K562 (cell line): ENCODE measurements at regions not wholly inside any gene's neighbourhood (a gene's known extent, or its start where the extent isn't known, plus 50 kb on each side); places are given as distances from the start of the nearest gene placed in this dataset.

ENCODE experiments used
- ATAC-seq: fragments of 200-7000 bp; cut with Tn5 transposase; 3 replicates; pipeline ENCODE4 v1.9.1; 2020; ENCODE audit warnings: moderate library complexity
- BruUV-seq: library from RNA; stranded (reverse); fragments of 400-500 nt; replicated peaks from 2 replicates; lab custom pipeline; 2021; lab: Mats Ljungman, UMichigan
- CTCF ChIA-PET: fragments of 300-600 bp; formaldehyde crosslinking; extraction: SDS; loops from one replicate; lab custom pipeline; 2021; ENCODE audit warnings: low intra/inter-chr PET ratio; lab: Yijun Ruan, JAX
- POLR2A ChIA-PET: fragments of 300-600, 350-650 bp; sonication (Branson Sonifier 250); formaldehyde crosslinking; extraction: SDS; loops from one replicate; lab custom pipeline; 2021; ENCODE audit warnings: antibody characterized with exemption, inconsistent platforms; lab: Yijun Ruan, JAX
- DNase-seq, 4 experiments: peaks; one replicate each; pipeline versions ENCODE4 v3.0.0 to v3.0.0-alpha.2; 2011 to 2018; ENCODE audit warnings: low spot score in 3 of 4, mixed read lengths in 3 of 4; ENCODE audit errors: extremely low read depth in 1 of 4
- FAIRE-seq: peaks from 2 replicates; lab custom pipeline; 2011; peaks lifted over from hg19 to GRCh38; lab: Jason Lieb, UNC
- H2AFZ ChIP-seq: 2 replicates; pipeline ENCODE4 v1.6.0; 2011; ENCODE audit warnings: low read depth, low read length, control low read depth, inconsistent platforms
- H3K27ac ChIP-seq: fragments of 200-600 bp; 3 replicates; pipeline ENCODE4 v1.8.0; 2011; ENCODE audit warnings: low read depth, mild to moderate bottlenecking, control low read depth, inconsistent platforms, low read length, moderate library complexity, mixed read lengths; ENCODE audit errors: extremely low read depth
- H3K27me3 ChIP-seq, 2 experiments: fragments of 300-600 bp in 1 of 2; 2 replicates in 1 of 2; 3 replicates in 1 of 2; pipeline versions ENCODE4 v1.6.0 to v1.8.0; 2011; ENCODE audit warnings: inconsistent platforms in 2 of 2, low read length in 2 of 2, mild to moderate bottlenecking in 1 of 2, mixed read lengths in 1 of 2, moderate library complexity in 1 of 2; ENCODE audit not compliant: control insufficient read depth in 2 of 2, insufficient read depth in 2 of 2
- H3K36me3 ChIP-seq: fragments of 300-600 bp; 3 replicates; pipeline ENCODE4 v1.8.0; 2011; ENCODE audit warnings: mild to moderate bottlenecking, low read length, inconsistent platforms; ENCODE audit not compliant: control insufficient read depth, insufficient read depth
- H3K4me1 ChIP-seq, 2 experiments: fragments of 200-600 bp in 1 of 2; replicated peaks in 1 of 2; 2 replicates in 1 of 2; 3 replicates in 1 of 2; pipeline versions ENCODE4 v1.5.1 to v1.8.0; 2011; ENCODE audit warnings: inconsistent platforms in 2 of 2, low read length in 2 of 2, mild to moderate bottlenecking in 1 of 2, mixed read lengths in 1 of 2, moderate library complexity in 1 of 2; ENCODE audit not compliant: control insufficient read depth in 2 of 2, insufficient read depth in 2 of 2
- H3K4me2 ChIP-seq: 2 replicates; pipeline ENCODE4 v1.6.1; 2011; ENCODE audit warnings: low read length, control low read depth, inconsistent platforms, mixed read lengths; ENCODE audit not compliant: insufficient read depth
- H3K4me3 ChIP-seq: fragments of 200-600 bp; sonication (generic), shearing (Covaris generic); 2 replicates; pipeline ENCODE4 v1.5.1; 2016; ENCODE audit warnings: control low read depth, inconsistent platforms
- H3K79me2 ChIP-seq: fragments of 200-600 bp; 3 replicates; pipeline ENCODE4 v1.8.0; 2011; ENCODE audit warnings: low read length, inconsistent platforms; ENCODE audit not compliant: control insufficient read depth, insufficient read depth
- H3K9ac ChIP-seq, 2 experiments: 2 replicates each; pipeline versions ENCODE4 v1.6.0 to v1.6.1; 2011; ENCODE audit warnings: low read depth in 2 of 2, low read length in 2 of 2, control low read depth in 1 of 2, inconsistent platforms in 1 of 2, mild to moderate bottlenecking in 1 of 2, mixed read lengths in 1 of 2; ENCODE audit not compliant: insufficient read depth in 1 of 2
- H3K9me1 ChIP-seq: one replicate; pipeline ENCODE4 v1.6.0; 2011; ENCODE audit warnings: inconsistent platforms, mild to moderate bottlenecking, low read length, moderate library complexity; ENCODE audit not compliant: control insufficient read depth, insufficient read depth
- H3K9me3 ChIP-seq: replicated peaks from 2 replicates; pipeline ENCODE4 v1.5.1; 2011; ENCODE audit warnings: low read depth, low read length, inconsistent platforms; ENCODE audit not compliant: control insufficient read depth, insufficient read depth
- H4K20me1 ChIP-seq: replicated peaks from 2 replicates; pipeline ENCODE4 v1.6.1; 2011; ENCODE audit warnings: low read length, inconsistent platforms, mixed read lengths; ENCODE audit not compliant: control insufficient read depth, insufficient read depth
- ARHGAP35 ChIP-seq: fragments of 450-650 bp; IDR thresholded peaks from 2 replicates; pipeline ENCODE4 v1.6.1; 2018; ENCODE audit not compliant: partially characterized antibody
- BRCA1 ChIP-seq, 2 experiments: fragments of 450-650 bp in 1 of 2; sonication (generic) in 1 of 2; formaldehyde crosslinking in 1 of 2; IDR thresholded peaks; 2 replicates each; pipeline versions ENCODE4 v1.5.0 to v1.6.1; 2017 to 2020; ENCODE audit warnings: mild to moderate bottlenecking in 1 of 2, missing genetic modification reagents in 1 of 2
- BRF1 ChIP-seq: IDR thresholded peaks from 3 replicates; pipeline ENCODE4 v1.6.1; 2011; ENCODE audit warnings: borderline replicate concordance, mild to moderate bottlenecking; ENCODE audit not compliant: insufficient read length; ENCODE audit errors: extremely low read depth
- CREBBP ChIP-seq: IDR thresholded peaks from one replicate; pipeline ENCODE4 v1.6.1; 2012; ENCODE audit warnings: low read depth, mild to moderate bottlenecking, control low read depth, inconsistent platforms, low read length
- GTF2A2 ChIP-seq: IDR thresholded peaks from 2 replicates; pipeline ENCODE4 v1.6.1; 2016; ENCODE audit warnings: mild to moderate bottlenecking, missing genetic modification characterization, missing compliant biosample characterization
- MAFG ChIP-seq: fragments of 450-650 bp; conservative IDR thresholded peaks from 2 replicates; pipeline ENCODE4 v1.6.1; 2016; ENCODE audit warnings: missing genetic modification characterization, missing compliant biosample characterization
- MCM7 ChIP-seq, 2 experiments: fragments of 450-650 bp; IDR thresholded peaks; 2 replicates each; pipeline ENCODE4 v1.6.1; 2016 to 2018
- NFIX ChIP-seq: fragments of 250-450 bp; sonication (Bioruptor Pico); IDR thresholded peaks from 2 replicates; pipeline ENCODE4 v1.4.0; 2020; ENCODE audit warnings: low read depth, mild to moderate bottlenecking, moderate library complexity
- NUFIP1 ChIP-seq: fragments of 450-650 bp; IDR thresholded peaks from 2 replicates; pipeline ENCODE4 v1.6.1; 2018; ENCODE audit not compliant: partially characterized antibody
- POLR2H ChIP-seq: IDR thresholded peaks from 2 replicates; pipeline ENCODE4 v1.6.1; 2016; ENCODE audit warnings: missing genetic modification characterization, low read depth, mild to moderate bottlenecking, control low read depth, missing compliant biosample characterization, moderate library complexity
- PTBP1 ChIP-seq: fragments of 200-400 bp; formaldehyde crosslinking; IDR thresholded peaks from 2 replicates; pipeline ENCODE4 v1.6.1; 2017; ENCODE audit warnings: low read depth, low read length
- RBM39 ChIP-seq: fragments of 200-400 bp; formaldehyde crosslinking; optimal IDR thresholded peaks from 2 replicates; pipeline ENCODE3; 2018; ENCODE audit warnings: low read depth, low read length
- ZFP1 ChIP-seq: fragments of 450-650 bp; formaldehyde crosslinking; IDR thresholded peaks from 2 replicates; pipeline ENCODE4 v1.4.0; 2020; ENCODE audit warnings: mild to moderate bottlenecking, mixed read lengths
- ZNF143 ChIP-seq: sonication (generic); formaldehyde crosslinking; IDR thresholded peaks from 2 replicates; pipeline ENCODE4 v1.9.0; 2022; ENCODE audit warnings: mild to moderate bottlenecking, missing genetic modification reagents
- ZNF644 ChIP-seq: fragments of 200-800 bp; sonication (Bioruptor generic); IDR thresholded peaks from 2 replicates; pipeline ENCODE4 v1.6.1; 2016; ENCODE audit warnings: low read depth, missing genetic modification characterization, missing compliant biosample characterization
- ZNF740 ChIP-seq, 3 experiments: fragments of 200-800 bp in 1 of 3; sonication (Bioruptor generic) in 1 of 3; sonication (generic) in 1 of 3; formaldehyde crosslinking in 1 of 3; IDR thresholded peaks; 2 replicates each; pipeline versions ENCODE4 v1.6.1 to v1.8.0; 2016 to 2022; ENCODE audit warnings: mild to moderate bottlenecking in 2 of 3, missing compliant biosample characterization in 2 of 3, missing genetic modification characterization in 2 of 3, missing genetic modification reagents in 1 of 3
- ZZZ3 ChIP-seq: fragments of 450-650 bp; IDR thresholded peaks from 2 replicates; pipeline ENCODE4 v1.6.1; 2016; ENCODE audit warnings: antibody characterized with exemption, mild to moderate bottlenecking, moderate library complexity
- WGBS: fragments of 100-300 bp; shearing (Covaris generic); methylation state at CpG from one replicate; pipeline ENCODE4 v1.1.6; 2016; ENCODE audit warnings: low coverage, mixed read lengths; ENCODE audit not compliant: insufficient coverage; ENCODE audit errors: missing lambda C conversion rate; 5-methylcytosine and 5-hydroxymethylcytosine counted together
- in situ Hi-C: fragments of 300-500 bp; cut with MboI; formaldehyde crosslinking; loops from 4 replicates; pipeline ENCODE4 v1.15.0; 2018; ENCODE audit warnings: inconsistent platforms, mixed read lengths
- intact Hi-C: fragments of 100-400 bp; cut with micrococcal nuclease; formaldehyde crosslinking; loops from 2 replicates; pipeline ENCODE4 v1.14.2; 2022

DNA sequence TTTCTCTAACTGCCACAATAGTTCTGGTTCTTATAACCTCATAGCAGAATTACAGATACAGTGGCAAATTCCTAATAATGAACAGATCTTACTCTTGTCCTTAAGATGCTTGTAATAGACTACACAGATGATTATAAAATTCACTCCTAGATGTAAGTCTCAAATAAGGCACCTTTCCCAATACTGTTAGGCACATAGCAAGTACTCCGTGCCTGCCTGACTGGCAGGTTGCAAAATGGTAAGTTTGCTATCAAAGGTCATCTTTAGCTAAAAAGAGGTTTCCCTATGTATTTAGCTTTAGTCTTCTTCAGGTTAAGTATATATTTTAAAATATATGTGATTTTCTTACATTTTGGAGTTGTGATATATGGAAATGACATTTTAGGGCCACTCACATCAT, 50.4 kb upstream of the FHIP2A start:
- Histone ChIP-seq H3K4me2 (no peak overlapping the region), H3K27me3 (peaks cover 0 to 2% of the 10 kb centered on the region in 2 experiments; a peak in 1 of 5 replicates), H3K9me3 (no peaks in the 10 kb centered on the region), H3K36me3 (no peaks in the 10 kb centered on the region), H4K20me1 (no peaks in the 10 kb centered on the region), H3K4me1 (peaks cover 0 to 5% of the 10 kb centered on the region in 2 experiments; a peak in 2 of 5 replicates), H3K79me2 (no peaks in the 10 kb centered on the region), H3K27ac (no peak overlapping the region), H3K4me3 (no peak overlapping the region), H3K9ac (no peak overlapping the region), H2AFZ (no peak overlapping the region), H3K9me1 (no peaks in the 10 kb centered on the region)
- FAIRE-seq (no peak), DNase-seq (no peak), ATAC-seq (no peak)
- intact Hi-C loops (loop anchor here (10.0 kb wide), 1 partner anchor 296 kb away; no protein-coding TSS in a partner anchor), in situ Hi-C loops (no loop called here)
- TF ChIP-seq GTF2A2 (tag) (no peak), BRF1 (no peak), ZZZ3 (no peak), ZFP1 (CRISPR knock-in tag) (no peak), PTBP1 (no peak), ZNF644 (tag) (no peak), ZNF143 (CRISPR knock-in tag) (no peak)
- no TSS peak for BruUV-seq
- ChIA-PET CTCF (no interaction called here), POLR2A (no interaction called here)
- whole genome bisulfite sequencing: 0% methylated on average over 1 of the region's 1 CpG

DNA sequence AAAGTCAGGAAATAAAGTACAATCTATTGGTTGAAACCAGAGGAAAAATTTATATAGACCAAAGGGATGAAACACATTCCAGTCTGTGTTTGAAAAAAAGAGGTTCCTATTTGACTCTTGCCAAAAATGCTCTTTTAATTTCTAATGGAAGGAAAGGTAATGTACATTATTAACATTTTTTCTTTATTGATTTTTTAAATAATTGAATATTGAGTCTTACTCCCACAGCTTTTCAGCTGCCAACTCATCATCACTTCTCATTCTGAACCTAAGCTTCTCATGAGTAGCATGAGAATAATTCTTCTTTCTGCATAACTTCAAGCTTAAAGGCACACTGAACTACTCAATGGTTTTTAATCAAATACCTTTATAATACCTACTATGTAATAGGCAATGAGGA, 49.8 kb upstream of the FHIP2A start:
- Histone ChIP-seq H3K4me2 (no peak overlapping the region), H3K27ac (no peak overlapping the region), H3K9me3 (no peaks in the 10 kb centered on the region), H4K20me1 (no peaks in the 10 kb centered on the region), H3K9ac (no peak overlapping the region), H3K36me3 (no peaks in the 10 kb centered on the region), H2AFZ (no peak overlapping the region), H3K9me1 (no peaks in the 10 kb centered on the region), H3K79me2 (no peaks in the 10 kb centered on the region), H3K4me3 (no peak overlapping the region), H3K4me1 (peaks cover 0 to 5% of the 10 kb centered on the region in 2 experiments; a peak in 2 of 5 replicates), H3K27me3 (peaks cover 0 to 2% of the 10 kb centered on the region in 2 experiments; a peak in 1 of 5 replicates)
- no peak for DNase-seq
- CTCF ChIA-PET: no interaction called here
- intact Hi-C loops: loop anchor here (10.0 kb wide), 1 partner anchor 297 kb away; no protein-coding TSS in a partner anchor
- ATAC-seq: no peak
- no peak for FAIRE-seq
- in situ Hi-C loops: no loop called here
- POLR2A ChIA-PET: no interaction called here
- no TSS peak for BruUV-seq
- TF ChIP-seq POLR2H (tag): no peak
- no peak for TF ChIP-seq MCM7 (IDR thresholded peaks at IDR 0.05)
- no peak for TF ChIP-seq BRCA1 (IDR thresholded peaks at IDR 0.05)
- no peak for TF ChIP-seq BRCA1 (CRISPR knock-in tag; IDR thresholded peaks at IDR 0.05)
- TF ChIP-seq RBM39: no peak
- TF ChIP-seq ARHGAP35: no peak
- TF ChIP-seq NFIX (CRISPR knock-in tag): no peak
- no peak for TF ChIP-seq MAFG (tag)
- no peak for TF ChIP-seq ZNF740 (CRISPR knock-in tag; IDR thresholded peaks at IDR 0.05)
- no peak for TF ChIP-seq ZNF740 (tag; IDR thresholded peaks at IDR 0.05)
- TF ChIP-seq NUFIP1: no peak
- no peak for TF ChIP-seq CREBBP
